K562 (cell line): ENCODE measurements at regions not wholly inside any gene's neighbourhood (a gene's known extent, or its start where the extent isn't known, plus 50 kb on each side); places are given as distances from the start of the nearest gene placed in this dataset.

Experiments
- MGA ChIP-seq: fragments of 450-650 bp; IDR thresholded peaks from 2 replicates; pipeline ENCODE4 v1.6.1; 2016; ENCODE audit warnings: mild to moderate bottlenecking, moderate library complexity
- NR1H2 ChIP-seq: sonication (generic); formaldehyde crosslinking; IDR thresholded peaks from 2 replicates; pipeline ENCODE4 v1.4.0; 2020; ENCODE audit warnings: mild to moderate bottlenecking, missing genetic modification reagents
- ZNF311 ChIP-seq: fragments of 250-450 bp; sonication (Bioruptor Pico); IDR thresholded peaks from 2 replicates; pipeline ENCODE4 v1.4.0; 2020; ENCODE audit warnings: mild to moderate bottlenecking, moderate library complexity
- ZNF431 ChIP-seq: sonication (generic); formaldehyde crosslinking; IDR thresholded peaks from 2 replicates; pipeline ENCODE4 v1.8.0; 2022; ENCODE audit warnings: mild to moderate bottlenecking, missing genetic modification reagents

- TF ChIP-seq MGA: no peak
- TF ChIP-seq ZNF311: no peak
- TF ChIP-seq NR1H2 (CRISPR knock-in tag): no peak
- TF ChIP-seq ZNF431 (CRISPR knock-in tag): no peak
Observed at GRCh38 chr7:112907658-112908057, 117.5 kb upstream of the TMEM168 start (continued).
